GM12878 (cell line): ENCODE measurements at regions not wholly inside any gene's neighbourhood (a gene's known extent, or its start where the extent isn't known, plus 50 kb on each side); places are given as distances from the start of the nearest gene placed in this dataset.

Experiments
- ATAC-seq: fragments of 200-7000 bp; cut with Tn5 transposase; 3 replicates; pipeline ENCODE4 v1.9.1; 2020; ENCODE audit warnings: mild to moderate bottlenecking, moderate library complexity
- BruUV-seq: library from RNA; stranded (reverse); fragments of 400-500 nt; replicated peaks from 2 replicates; lab custom pipeline; 2021; lab: Mats Ljungman, UMichigan
- CTCF ChIA-PET: fragments of 300-600 bp; sonication (Branson Sonifier 250); formaldehyde crosslinking; extraction: SDS; loops from one replicate; lab custom pipeline; 2021; ENCODE audit warnings: inconsistent platforms; lab: Yijun Ruan, JAX
- POLR2A ChIA-PET: fragments of 350-600 bp; formaldehyde crosslinking; extraction: SDS; loops from one replicate; lab custom pipeline; 2021; ENCODE audit warnings: inconsistent platforms; lab: Charles Lee
- RAD21 ChIA-PET: fragments of 300-600 bp; sonication (Branson Sonifier 250); formaldehyde crosslinking; loops from one replicate; lab custom pipeline; 2023; ENCODE audit warnings: antibody characterized with exemption; ENCODE audit not compliant: unreplicated experiment; lab: Charles Lee
- SMC1A ChIA-PET: fragments of 300-600 bp; sonication (Branson Sonifier 250); formaldehyde crosslinking; loops from one replicate; lab custom pipeline; 2023; ENCODE audit not compliant: unreplicated experiment, uncharacterized antibody; lab: Charles Lee
- DNase-seq: peaks from one replicate; pipeline ENCODE4 v3.0.0-alpha.2; 2011; ENCODE audit warnings: low read depth, low spot score
- FAIRE-seq: peaks from 3 replicates; lab custom pipeline; 2011; peaks lifted over from hg19 to GRCh38; lab: Jason Lieb, UNC
- H2AFZ ChIP-seq: 2 replicates; pipeline ENCODE4 v1.6.0; 2011; ENCODE audit warnings: low read depth, low read length, control low read depth; ENCODE audit not compliant: control insufficient read depth
- H3K27ac ChIP-seq: 2 replicates; pipeline ENCODE4 v1.5.1; 2011; ENCODE audit warnings: control low read depth; ENCODE audit not compliant: control insufficient read depth, insufficient read depth
- H3K27me3 ChIP-seq, 2 experiments: replicated peaks in 1 of 2; 2 replicates each; pipeline versions ENCODE4 v1.6.0 to v1.6.1; 2011; ENCODE audit warnings: low read length in 1 of 2; ENCODE audit not compliant: control insufficient read depth in 2 of 2, insufficient read depth in 2 of 2
- H3K36me3 ChIP-seq, 2 experiments: 2 replicates each; pipeline ENCODE4 v1.5.1; 2011; ENCODE audit warnings: low read length in 1 of 2; ENCODE audit not compliant: control insufficient read depth in 2 of 2, insufficient read depth in 2 of 2
- H3K4me1 ChIP-seq: 2 replicates; pipeline ENCODE4 v1.6.1; 2011; ENCODE audit warnings: mild to moderate bottlenecking, low read length, moderate library complexity, mixed read lengths; ENCODE audit not compliant: control insufficient read depth, insufficient read depth
- H3K4me2 ChIP-seq: 2 replicates; pipeline ENCODE4 v1.6.0; 2011; ENCODE audit warnings: control low read depth; ENCODE audit not compliant: control insufficient read depth, insufficient read depth
- H3K4me3 ChIP-seq: fragments of 200-600 bp; sonication (generic); 2 replicates; pipeline ENCODE4 v1.5.1; 2016
- H3K79me2 ChIP-seq: 2 replicates; pipeline ENCODE4 v1.6.0; 2011; ENCODE audit warnings: low read length; ENCODE audit not compliant: control insufficient read depth, insufficient read depth
- H3K9ac ChIP-seq: 2 replicates; pipeline ENCODE4 v1.8.0; 2011; ENCODE audit warnings: low read length, control low read depth, mixed read lengths; ENCODE audit not compliant: control insufficient read depth, insufficient read depth
- H3K9me3 ChIP-seq: replicated peaks from 3 replicates; pipeline ENCODE4 v1.5.1; 2011; ENCODE audit warnings: mild to moderate bottlenecking, low read length; ENCODE audit not compliant: control insufficient read depth, insufficient read depth
- H4K20me1 ChIP-seq: 2 replicates; pipeline ENCODE4 v1.6.0; 2011; ENCODE audit not compliant: control insufficient read depth, insufficient read depth
- EED ChIP-seq: sonication (generic); IDR thresholded peaks from 2 replicates; pipeline ENCODE4 v1.6.1; 2016; ENCODE audit warnings: antibody characterized with exemption, low read depth
- IKZF1 ChIP-seq: fragments of 450-650 bp; conservative IDR thresholded peaks from 2 replicates; pipeline ENCODE4 v1.6.1; 2017; ENCODE audit warnings: antibody characterized with exemption, mild to moderate bottlenecking
- JUND ChIP-seq: IDR thresholded peaks from 2 replicates; pipeline ENCODE4 v1.6.1; 2012; ENCODE audit warnings: low read depth, mild to moderate bottlenecking, low read length, improper control_type of control experiment, moderate library complexity
- NBN ChIP-seq: fragments of 450-650 bp; IDR thresholded peaks from 2 replicates; pipeline ENCODE4 v1.6.1; 2016
- NFIC ChIP-seq: IDR thresholded peaks from 2 replicates; pipeline ENCODE4 v1.6.1; 2012; ENCODE audit warnings: low read depth, mild to moderate bottlenecking, inconsistent platforms, low read length, moderate library complexity
- PAX8 ChIP-seq: fragments of 450-650 bp; IDR thresholded peaks from 2 replicates; pipeline ENCODE4 v1.6.1; 2017; ENCODE audit warnings: mild to moderate bottlenecking, moderate library complexity
- RAD21 ChIP-seq: IDR thresholded peaks from 2 replicates; pipeline ENCODE4 v1.6.1; 2011; ENCODE audit warnings: mild to moderate bottlenecking, low read depth, low read length, moderate library complexity; ENCODE audit not compliant: insufficient read depth
- SPI1 ChIP-seq: IDR thresholded peaks from 2 replicates; pipeline ENCODE4 v1.6.1; 2011; ENCODE audit warnings: low read depth, mild to moderate bottlenecking, low read length, moderate library complexity, borderline replicate concordance; ENCODE audit not compliant: insufficient read depth
- SREBF2 ChIP-seq: IDR thresholded peaks from 2 replicates; pipeline ENCODE4 v1.6.1; 2012; ENCODE audit warnings: mild to moderate bottlenecking, low read length
- TARDBP ChIP-seq: IDR thresholded peaks from 2 replicates; pipeline ENCODE4 v1.6.1; 2016; ENCODE audit warnings: borderline replicate concordance
- TCF7 ChIP-seq: IDR thresholded peaks from 2 replicates; pipeline ENCODE4 v1.6.1; 2014; ENCODE audit warnings: antibody characterized with exemption, borderline replicate concordance
- WGBS: methylation state at CpG from one replicate; pipeline ENCODE4 v1.1.6; 2016; ENCODE audit warnings: low lambda C conversion rate; ENCODE audit not compliant: insufficient replicate concordance, insufficient coverage; ENCODE audit errors: missing lambda C conversion rate; 5-methylcytosine and 5-hydroxymethylcytosine counted together
- in situ Hi-C: fragments of 300-500 bp; cut with MboI; formaldehyde crosslinking; loops from 9 replicates; pipeline ENCODE4 v1.14.3; 2018; ENCODE audit warnings: mixed read lengths
- intact Hi-C: fragments of 100-400 bp; cut with micrococcal nuclease; formaldehyde crosslinking; loops from one replicate; pipeline ENCODE4 v1.14.2; 2022; ENCODE audit not compliant: unreplicated experiment
- TF ChIP-seq, protein P1 (sequence below): fragments of 450-650 bp; formaldehyde crosslinking; IDR thresholded peaks from 2 replicates; pipeline ENCODE4 v1.4.0; 2020; ENCODE audit warnings: mild to moderate bottlenecking, moderate library complexity
- TF ChIP-seq, protein P2 (sequence below): fragments of 450-650 bp; IDR thresholded peaks from 2 replicates; pipeline ENCODE4 v1.6.1; 2016; ENCODE audit warnings: mild to moderate bottlenecking, moderate library complexity, borderline replicate concordance
- TF ChIP-seq, protein P3 (sequence below): IDR thresholded peaks from 2 replicates; pipeline ENCODE4 v1.6.1; 2012; ENCODE audit warnings: mild to moderate bottlenecking, low read depth, low read length

DNA sequence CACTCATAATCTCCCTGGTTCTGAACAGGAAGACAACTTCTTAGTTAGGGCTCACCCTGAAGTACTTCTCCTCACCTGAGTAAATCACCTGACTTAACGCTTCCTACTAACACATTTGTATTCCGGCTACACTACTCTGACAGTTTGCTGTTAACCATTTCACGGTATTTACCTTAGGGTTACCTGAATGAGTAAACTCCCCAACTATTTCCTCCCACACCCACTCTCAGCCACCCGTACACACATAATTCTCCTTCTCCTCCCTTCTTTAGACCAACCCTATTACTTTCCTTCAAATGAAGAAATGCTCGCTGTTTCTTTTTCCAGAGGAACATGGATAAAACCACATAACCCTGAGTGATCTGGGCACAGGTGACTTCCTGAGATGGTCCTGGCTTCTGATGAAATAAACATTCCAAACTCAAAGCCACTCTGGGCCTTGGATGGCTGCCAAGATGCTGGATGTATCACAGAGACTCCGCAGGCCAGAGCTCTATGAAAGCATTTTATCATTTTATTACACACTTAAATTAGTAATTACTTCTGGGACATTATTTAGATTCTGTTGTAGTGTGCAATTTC, 183.6 kb upstream of the ATP11B start:
- no TSS peak for BruUV-seq
- ChIA-PET RAD21 (no interaction called here), CTCF (interaction anchor here (0.5 kb wide), 1 partner anchor 1756 kb away, joined by 3 read pairs; no protein-coding TSS in a partner anchor), POLR2A (interaction anchor here (0.7 kb wide), 1 partner anchor 38 kb away, joined by 4 read pairs; no protein-coding TSS in a partner anchor), SMC1A (no interaction called here)
- intact Hi-C loops, result loop anchor here (10.0 kb wide), 1 partner anchor 365 kb away; no protein-coding TSS in a partner anchor
- no peaks in the 10 kb centered on the region for H3K27me3 ChIP-seq
- H3K9ac ChIP-seq, result no peak overlapping the region
- no peak for FAIRE-seq
- no peaks in the 10 kb centered on the region for H3K4me1 ChIP-seq
- no peaks in the 10 kb centered on the region for H3K79me2 ChIP-seq
- H3K27ac ChIP-seq, result no peak overlapping the region
- no peak for DNase-seq
- no peak overlapping the region for H3K4me3 ChIP-seq
- H4K20me1 ChIP-seq, result no peaks in the 10 kb centered on the region
- no peaks in the 10 kb centered on the region for H3K9me3 ChIP-seq
- H2AFZ ChIP-seq, result no peak overlapping the region
- WGBS, result 54% methylated on average over 6 of the region's 6 CpGs
- no peak for ATAC-seq
- no peak overlapping the region for H3K4me2 ChIP-seq
- no peaks in the 10 kb centered on the region for H3K36me3 ChIP-seq
- in situ Hi-C loops, result no loop called here
- TF ChIP-seq, protein P1, sequence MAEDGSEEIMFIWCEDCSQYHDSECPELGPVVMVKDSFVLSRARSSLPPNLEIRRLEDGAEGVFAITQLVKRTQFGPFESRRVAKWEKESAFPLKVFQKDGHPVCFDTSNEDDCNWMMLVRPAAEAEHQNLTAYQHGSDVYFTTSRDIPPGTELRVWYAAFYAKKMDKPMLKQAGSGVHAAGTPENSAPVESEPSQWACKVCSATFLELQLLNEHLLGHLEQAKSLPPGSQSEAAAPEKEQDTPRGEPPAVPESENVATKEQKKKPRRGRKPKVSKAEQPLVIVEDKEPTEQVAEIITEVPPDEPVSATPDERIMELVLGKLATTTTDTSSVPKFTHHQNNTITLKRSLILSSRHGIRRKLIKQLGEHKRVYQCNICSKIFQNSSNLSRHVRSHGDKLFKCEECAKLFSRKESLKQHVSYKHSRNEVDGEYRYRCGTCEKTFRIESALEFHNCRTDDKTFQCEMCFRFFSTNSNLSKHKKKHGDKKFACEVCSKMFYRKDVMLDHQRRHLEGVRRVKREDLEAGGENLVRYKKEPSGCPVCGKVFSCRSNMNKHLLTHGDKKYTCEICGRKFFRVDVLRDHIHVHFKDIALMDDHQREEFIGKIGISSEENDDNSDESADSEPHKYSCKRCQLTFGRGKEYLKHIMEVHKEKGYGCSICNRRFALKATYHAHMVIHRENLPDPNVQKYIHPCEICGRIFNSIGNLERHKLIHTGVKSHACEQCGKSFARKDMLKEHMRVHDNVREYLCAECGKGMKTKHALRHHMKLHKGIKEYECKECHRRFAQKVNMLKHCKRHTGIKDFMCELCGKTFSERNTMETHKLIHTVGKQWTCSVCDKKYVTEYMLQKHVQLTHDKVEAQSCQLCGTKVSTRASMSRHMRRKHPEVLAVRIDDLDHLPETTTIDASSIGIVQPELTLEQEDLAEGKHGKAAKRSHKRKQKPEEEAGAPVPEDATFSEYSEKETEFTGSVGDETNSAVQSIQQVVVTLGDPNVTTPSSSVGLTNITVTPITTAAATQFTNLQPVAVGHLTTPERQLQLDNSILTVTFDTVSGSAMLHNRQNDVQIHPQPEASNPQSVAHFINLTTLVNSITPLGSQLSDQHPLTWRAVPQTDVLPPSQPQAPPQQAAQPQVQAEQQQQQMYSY (CRISPR knock-in tag), result no peak
- TF ChIP-seq SPI1 (no peak), JUND (no peak), SREBF2 (no peak), IKZF1 (no peak), NBN (no peak), NFIC (no peak), TCF7 (no peak), PAX8 (no peak), RAD21 (no peak), EED (no peak), TARDBP (no peak)
- TF ChIP-seq, protein P2, sequence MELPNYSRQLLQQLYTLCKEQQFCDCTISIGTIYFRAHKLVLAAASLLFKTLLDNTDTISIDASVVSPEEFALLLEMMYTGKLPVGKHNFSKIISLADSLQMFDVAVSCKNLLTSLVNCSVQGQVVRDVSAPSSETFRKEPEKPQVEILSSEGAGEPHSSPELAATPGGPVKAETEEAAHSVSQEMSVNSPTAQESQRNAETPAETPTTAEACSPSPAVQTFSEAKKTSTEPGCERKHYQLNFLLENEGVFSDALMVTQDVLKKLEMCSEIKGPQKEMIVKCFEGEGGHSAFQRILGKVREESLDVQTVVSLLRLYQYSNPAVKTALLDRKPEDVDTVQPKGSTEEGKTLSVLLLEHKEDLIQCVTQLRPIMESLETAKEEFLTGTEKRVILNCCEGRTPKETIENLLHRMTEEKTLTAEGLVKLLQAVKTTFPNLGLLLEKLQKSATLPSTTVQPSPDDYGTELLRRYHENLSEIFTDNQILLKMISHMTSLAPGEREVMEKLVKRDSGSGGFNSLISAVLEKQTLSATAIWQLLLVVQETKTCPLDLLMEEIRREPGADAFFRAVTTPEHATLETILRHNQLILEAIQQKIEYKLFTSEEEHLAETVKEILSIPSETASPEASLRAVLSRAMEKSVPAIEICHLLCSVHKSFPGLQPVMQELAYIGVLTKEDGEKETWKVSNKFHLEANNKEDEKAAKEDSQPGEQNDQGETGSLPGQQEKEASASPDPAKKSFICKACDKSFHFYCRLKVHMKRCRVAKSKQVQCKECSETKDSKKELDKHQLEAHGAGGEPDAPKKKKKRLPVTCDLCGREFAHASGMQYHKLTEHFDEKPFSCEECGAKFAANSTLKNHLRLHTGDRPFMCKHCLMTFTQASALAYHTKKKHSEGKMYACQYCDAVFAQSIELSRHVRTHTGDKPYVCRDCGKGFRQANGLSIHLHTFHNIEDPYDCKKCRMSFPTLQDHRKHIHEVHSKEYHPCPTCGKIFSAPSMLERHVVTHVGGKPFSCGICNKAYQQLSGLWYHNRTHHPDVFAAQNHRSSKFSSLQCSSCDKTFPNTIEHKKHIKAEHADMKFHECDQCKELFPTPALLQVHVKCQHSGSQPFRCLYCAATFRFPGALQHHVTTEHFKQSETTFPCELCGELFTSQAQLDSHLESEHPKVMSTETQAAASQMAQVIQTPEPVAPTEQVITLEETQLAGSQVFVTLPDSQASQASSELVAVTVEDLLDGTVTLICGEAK, result no peak
- TF ChIP-seq, protein P3, sequence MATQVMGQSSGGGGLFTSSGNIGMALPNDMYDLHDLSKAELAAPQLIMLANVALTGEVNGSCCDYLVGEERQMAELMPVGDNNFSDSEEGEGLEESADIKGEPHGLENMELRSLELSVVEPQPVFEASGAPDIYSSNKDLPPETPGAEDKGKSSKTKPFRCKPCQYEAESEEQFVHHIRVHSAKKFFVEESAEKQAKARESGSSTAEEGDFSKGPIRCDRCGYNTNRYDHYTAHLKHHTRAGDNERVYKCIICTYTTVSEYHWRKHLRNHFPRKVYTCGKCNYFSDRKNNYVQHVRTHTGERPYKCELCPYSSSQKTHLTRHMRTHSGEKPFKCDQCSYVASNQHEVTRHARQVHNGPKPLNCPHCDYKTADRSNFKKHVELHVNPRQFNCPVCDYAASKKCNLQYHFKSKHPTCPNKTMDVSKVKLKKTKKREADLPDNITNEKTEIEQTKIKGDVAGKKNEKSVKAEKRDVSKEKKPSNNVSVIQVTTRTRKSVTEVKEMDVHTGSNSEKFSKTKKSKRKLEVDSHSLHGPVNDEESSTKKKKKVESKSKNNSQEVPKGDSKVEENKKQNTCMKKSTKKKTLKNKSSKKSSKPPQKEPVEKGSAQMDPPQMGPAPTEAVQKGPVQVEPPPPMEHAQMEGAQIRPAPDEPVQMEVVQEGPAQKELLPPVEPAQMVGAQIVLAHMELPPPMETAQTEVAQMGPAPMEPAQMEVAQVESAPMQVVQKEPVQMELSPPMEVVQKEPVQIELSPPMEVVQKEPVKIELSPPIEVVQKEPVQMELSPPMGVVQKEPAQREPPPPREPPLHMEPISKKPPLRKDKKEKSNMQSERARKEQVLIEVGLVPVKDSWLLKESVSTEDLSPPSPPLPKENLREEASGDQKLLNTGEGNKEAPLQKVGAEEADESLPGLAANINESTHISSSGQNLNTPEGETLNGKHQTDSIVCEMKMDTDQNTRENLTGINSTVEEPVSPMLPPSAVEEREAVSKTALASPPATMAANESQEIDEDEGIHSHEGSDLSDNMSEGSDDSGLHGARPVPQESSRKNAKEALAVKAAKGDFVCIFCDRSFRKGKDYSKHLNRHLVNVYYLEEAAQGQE, result no peak
